ENCODE measurements at regions not wholly inside any gene's neighbourhood (a gene's known extent, or its start where the extent isn't known, plus 50 kb on each side); places are given as distances from the start of the nearest gene placed in this dataset.

DNA sequence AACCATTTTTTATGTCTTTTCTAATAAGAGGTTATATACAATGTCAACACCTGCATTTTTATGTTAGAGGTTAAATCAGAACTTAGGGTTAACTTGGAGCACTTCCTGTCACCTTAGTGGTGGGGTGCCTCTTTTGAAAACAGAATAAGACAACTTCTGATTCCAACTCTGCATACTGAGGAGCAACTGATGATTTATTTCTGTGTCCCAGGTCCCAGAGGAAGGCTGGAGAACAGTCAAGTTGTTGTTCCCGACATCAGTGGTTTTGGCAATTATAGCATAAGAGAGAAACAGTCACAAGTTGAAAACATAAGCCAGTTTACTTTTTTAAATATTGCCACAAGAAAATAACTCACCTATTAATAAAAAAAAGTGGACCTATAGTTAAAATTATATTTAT is 871.0 kb upstream of the ADAMTS5 start:
- H3K27me3 ChIP-seq: no peaks in the 10 kb centered on the region
- ATAC-seq (no peak), DNase-seq (no peak)
- H3K36me3 ChIP-seq (replicated peaks in 1 of 2; ENCODE audit: insufficient read depth in 1 of 2, low read depth in 2 of 2): no peaks in the 10 kb centered on the region
- 61 to 77% methylated on average over 1 of the region's 1 CpG for WGBS, 2 donors
- no peak overlapping the region for H3K4me3 ChIP-seq
- no peaks in the 10 kb centered on the region for H3K9me3 ChIP-seq
- intact Hi-C loops (cut with DNase I): no loop called here
- TF ChIP-seq, protein P1, sequence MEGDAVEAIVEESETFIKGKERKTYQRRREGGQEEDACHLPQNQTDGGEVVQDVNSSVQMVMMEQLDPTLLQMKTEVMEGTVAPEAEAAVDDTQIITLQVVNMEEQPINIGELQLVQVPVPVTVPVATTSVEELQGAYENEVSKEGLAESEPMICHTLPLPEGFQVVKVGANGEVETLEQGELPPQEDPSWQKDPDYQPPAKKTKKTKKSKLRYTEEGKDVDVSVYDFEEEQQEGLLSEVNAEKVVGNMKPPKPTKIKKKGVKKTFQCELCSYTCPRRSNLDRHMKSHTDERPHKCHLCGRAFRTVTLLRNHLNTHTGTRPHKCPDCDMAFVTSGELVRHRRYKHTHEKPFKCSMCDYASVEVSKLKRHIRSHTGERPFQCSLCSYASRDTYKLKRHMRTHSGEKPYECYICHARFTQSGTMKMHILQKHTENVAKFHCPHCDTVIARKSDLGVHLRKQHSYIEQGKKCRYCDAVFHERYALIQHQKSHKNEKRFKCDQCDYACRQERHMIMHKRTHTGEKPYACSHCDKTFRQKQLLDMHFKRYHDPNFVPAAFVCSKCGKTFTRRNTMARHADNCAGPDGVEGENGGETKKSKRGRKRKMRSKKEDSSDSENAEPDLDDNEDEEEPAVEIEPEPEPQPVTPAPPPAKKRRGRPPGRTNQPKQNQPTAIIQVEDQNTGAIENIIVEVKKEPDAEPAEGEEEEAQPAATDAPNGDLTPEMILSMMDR (IDR thresholded peaks at IDR 0.05): no peak
- no peak for TF ChIP-seq POLR2A (IDR thresholded peaks at IDR 0.05)
- no peak overlapping the region for H3K27ac ChIP-seq
- no peaks in the 10 kb centered on the region for H3K4me1 ChIP-seq

DNA sequence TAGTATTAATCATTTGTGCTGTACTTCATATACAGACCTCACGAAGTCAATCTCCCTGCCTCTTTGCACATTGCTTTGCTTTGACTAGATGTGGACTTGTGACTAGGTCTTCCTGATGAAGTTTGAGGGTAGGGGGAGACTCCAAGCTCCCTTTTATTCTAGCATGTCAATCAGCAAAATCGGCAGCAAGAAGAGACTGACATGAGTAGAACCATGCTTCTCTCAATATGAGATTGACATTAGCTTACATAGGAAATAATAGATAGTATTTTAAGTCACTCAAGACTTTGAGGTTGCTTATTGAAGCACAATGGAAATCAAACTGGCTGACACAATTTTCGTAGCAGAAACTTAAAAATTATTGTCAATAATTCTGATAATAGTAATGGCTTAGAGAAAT is 866.4 kb upstream of the ADAMTS5 start:
- TF ChIP-seq, protein P1 (IDR thresholded peaks at IDR 0.05): no peak
- TF ChIP-seq POLR2A (IDR thresholded peaks at IDR 0.05): no peak
- Histone ChIP-seq H3K4me3 (no peak overlapping the region), H3K4me1 (no peaks in the 10 kb centered on the region), H3K27ac (no peak overlapping the region), H3K36me3 (replicated peaks in 1 of 2; ENCODE audit: insufficient read depth in 1 of 2, low read depth in 2 of 2) (no peaks in the 10 kb centered on the region), H3K27me3 (no peaks in the 10 kb centered on the region), H3K9me3 (no peaks in the 10 kb centered on the region)
- WGBS, 2 donors: 39 to 42% methylated on average over 3 of the region's 3 CpGs
- ATAC-seq: no peak
- intact Hi-C loops (cut with DNase I): no loop called here
- DNase-seq: no peak

DNA sequence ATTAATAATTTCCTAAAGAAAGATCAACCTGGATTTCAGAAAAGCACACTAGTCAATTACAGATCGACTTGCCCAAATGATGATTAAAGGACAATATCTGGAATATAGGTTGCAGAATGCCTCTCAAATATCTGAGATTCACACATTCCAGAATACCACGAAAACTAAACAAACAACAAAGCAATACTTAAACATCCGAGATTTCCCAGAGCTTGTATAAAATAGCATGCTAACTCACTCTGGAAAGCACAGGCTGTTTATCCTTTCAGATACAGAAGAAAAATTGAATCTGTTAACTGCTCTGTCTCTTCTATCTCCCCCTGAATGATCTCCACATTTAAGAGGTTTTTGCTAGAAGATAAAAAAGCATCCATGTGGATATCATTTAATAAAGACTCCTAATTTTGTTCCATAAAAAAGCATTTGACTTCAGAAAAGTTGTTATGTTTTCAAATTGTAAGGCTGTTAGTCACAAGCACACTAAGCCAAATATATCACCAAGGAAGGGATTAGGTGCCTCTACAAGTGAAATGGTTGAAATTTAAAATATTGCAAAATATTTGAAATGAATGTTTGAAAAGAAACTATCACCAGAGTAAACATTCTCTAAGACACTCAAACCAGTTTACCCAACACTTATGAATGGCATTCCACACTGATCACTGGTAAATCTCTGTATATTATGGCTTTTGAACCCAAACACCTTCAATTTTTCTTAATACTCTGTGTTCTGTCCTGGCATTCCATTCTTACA is 865.1 kb upstream of the ADAMTS5 start:
- no peaks in the 10 kb centered on the region for H3K4me1 ChIP-seq
- 41 to 47% methylated on average over 3 of the region's 3 CpGs for WGBS, 2 donors
- no peaks in the 10 kb centered on the region for H3K36me3 ChIP-seq (replicated peaks in 1 of 2; ENCODE audit: insufficient read depth in 1 of 2, low read depth in 2 of 2)
- intact Hi-C loops (cut with DNase I): no loop called here
- no peak overlapping the region for H3K4me3 ChIP-seq
- DNase-seq (no peak), ATAC-seq (no peak)
- no peaks in the 10 kb centered on the region for H3K9me3 ChIP-seq
- no peaks in the 10 kb centered on the region for H3K27me3 ChIP-seq
- TF ChIP-seq, protein P1 (IDR thresholded peaks at IDR 0.05): no peak
- H3K27ac ChIP-seq: no peak overlapping the region

DNA sequence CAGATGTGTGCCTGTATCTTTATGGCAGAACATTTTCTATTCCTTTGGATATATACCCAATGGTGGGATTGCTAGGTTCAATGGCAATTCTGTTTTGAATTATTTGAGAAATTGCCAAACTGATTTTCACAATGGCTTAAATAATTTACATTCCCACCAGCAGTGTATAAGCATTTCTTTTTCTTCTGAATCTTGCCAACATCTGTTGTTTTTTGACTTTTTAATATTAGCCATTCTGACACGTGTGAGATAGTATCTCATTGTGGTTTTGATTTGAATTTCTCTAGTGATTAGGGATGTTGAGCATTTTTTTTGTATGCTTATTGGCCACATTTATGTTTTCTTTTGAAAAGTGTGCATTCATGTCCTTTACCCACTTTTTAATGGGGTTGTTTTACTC is 864.3 kb upstream of the ADAMTS5 start:
- DNase-seq (no peak), ATAC-seq (no peak)
- H3K4me3 ChIP-seq: no peak overlapping the region
- H3K27ac ChIP-seq: no peak overlapping the region
- H3K4me1 ChIP-seq: no peaks in the 10 kb centered on the region
- H3K36me3 ChIP-seq (replicated peaks in 1 of 2; ENCODE audit: insufficient read depth in 1 of 2, low read depth in 2 of 2): no peaks in the 10 kb centered on the region
- intact Hi-C loops (cut with DNase I): no loop called here
- TF ChIP-seq POLR2A (IDR thresholded peaks at IDR 0.05): no peak
- TF ChIP-seq, protein P1 (IDR thresholded peaks at IDR 0.05): no peak
- WGBS, 2 donors: 16 to 29% methylated on average over 1 of the region's 1 CpG
- H3K27me3 ChIP-seq: no peaks in the 10 kb centered on the region
- H3K9me3 ChIP-seq: no peaks in the 10 kb centered on the region

DNA sequence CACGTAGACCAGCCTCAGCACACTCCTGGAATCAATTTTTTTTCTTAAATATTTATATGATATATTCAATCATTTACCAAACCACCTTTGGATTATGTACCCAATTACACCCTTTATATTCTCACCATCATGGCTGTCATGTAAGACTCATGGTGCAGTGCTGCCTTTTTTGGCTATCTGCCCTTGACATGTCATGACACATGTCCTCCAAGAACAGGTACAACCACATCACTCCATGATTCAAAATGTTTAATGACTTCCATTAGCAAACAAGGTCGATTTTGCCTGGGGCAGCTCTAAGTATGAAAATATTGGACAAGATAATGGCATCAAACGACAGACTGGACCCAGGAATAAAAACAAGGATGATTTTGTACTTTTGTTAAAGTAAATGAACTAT is 861.1 kb upstream of the ADAMTS5 start:
- intact Hi-C loops (cut with DNase I): no loop called here
- no peak overlapping the region for H3K27ac ChIP-seq
- DNase-seq (no peak), ATAC-seq (no peak)
- no peaks in the 10 kb centered on the region for H3K9me3 ChIP-seq
- TF ChIP-seq POLR2A (IDR thresholded peaks at IDR 0.05): no peak
- TF ChIP-seq, protein P1 (IDR thresholded peaks at IDR 0.05): no peak
- H3K36me3 ChIP-seq (replicated peaks in 1 of 2; ENCODE audit: insufficient read depth in 1 of 2, low read depth in 2 of 2): no peaks in the 10 kb centered on the region
- H3K4me1 ChIP-seq: no peaks in the 10 kb centered on the region
- H3K27me3 ChIP-seq: no peaks in the 10 kb centered on the region
- WGBS, 2 donors: 50 to 55% methylated on average over 3 of the region's 3 CpGs
- H3K4me3 ChIP-seq: no peak overlapping the region
